ENCODE measurements at regions not wholly inside any gene's neighbourhood (a gene's known extent, or its start where the extent isn't known, plus 50 kb on each side); places are given as distances from the start of the nearest gene placed in this dataset.

- peak; percentile 79 for TF ChIP-seq ZNF10 (tag by site-specific recombination; IDR thresholded peaks at IDR 0.05)
These were observed 86.2 kb upstream of the FRY start (continued) for GRCh38 chr13:31945202-31945961.

- TF ChIP-seq, protein P1, sequence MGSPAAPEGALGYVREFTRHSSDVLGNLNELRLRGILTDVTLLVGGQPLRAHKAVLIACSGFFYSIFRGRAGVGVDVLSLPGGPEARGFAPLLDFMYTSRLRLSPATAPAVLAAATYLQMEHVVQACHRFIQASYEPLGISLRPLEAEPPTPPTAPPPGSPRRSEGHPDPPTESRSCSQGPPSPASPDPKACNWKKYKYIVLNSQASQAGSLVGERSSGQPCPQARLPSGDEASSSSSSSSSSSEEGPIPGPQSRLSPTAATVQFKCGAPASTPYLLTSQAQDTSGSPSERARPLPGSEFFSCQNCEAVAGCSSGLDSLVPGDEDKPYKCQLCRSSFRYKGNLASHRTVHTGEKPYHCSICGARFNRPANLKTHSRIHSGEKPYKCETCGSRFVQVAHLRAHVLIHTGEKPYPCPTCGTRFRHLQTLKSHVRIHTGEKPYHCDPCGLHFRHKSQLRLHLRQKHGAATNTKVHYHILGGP (tag by site-specific recombination; IDR thresholded peaks at IDR 0.05): peak; percentile 68
- no peak for TF ChIP-seq CTCF (tag by site-specific recombination; IDR thresholded peaks at IDR 0.05)
- TF ChIP-seq FEZF1 (tag by site-specific recombination; IDR thresholded peaks at IDR 0.05): peak; percentile 73
- no peak for TF ChIP-seq TRIM28 (IDR thresholded peaks at IDR 0.05; ENCODE audit: borderline replicate concordance, low read length)
- H3K4me3 ChIP-seq (ENCODE audit: low read depth, low read length): peak overlapping the region; percentile 26
- no peaks in the 10 kb centered on the region for H3K36me3 ChIP-seq (ENCODE audit: control insufficient read depth in 2 of 2, insufficient read depth in 1 of 2, low read length in 2 of 2)
- POLR2A ChIA-PET: interaction anchor here (0.7 to 1.3 kb wide), 3 partner anchors 14 to 282 kb away, joined by 3 read pairs; no protein-coding TSS in a partner anchor
- H3K9me3 ChIP-seq (ENCODE audit: control insufficient read depth, insufficient read depth, low read depth, low read length): no peaks in the 10 kb centered on the region
- peaks cover 7% of the 10 kb centered on the region for H3K4me1 ChIP-seq (ENCODE audit: control insufficient read depth, insufficient read depth, low read length)
- H3K27ac ChIP-seq (ENCODE audit: extremely low read depth, low read depth, low read length): no peak overlapping the region
- CTCF ChIA-PET: interaction anchor here (0.7 to 1.5 kb wide), 4 partner anchors 21 to 219 kb away, joined by 3 to 5 read pairs (median 4); no protein-coding TSS in a partner anchor
These were observed 85.3 kb upstream of the FRY start for GRCh38 chr13:31946091-31946770.

DNA sequence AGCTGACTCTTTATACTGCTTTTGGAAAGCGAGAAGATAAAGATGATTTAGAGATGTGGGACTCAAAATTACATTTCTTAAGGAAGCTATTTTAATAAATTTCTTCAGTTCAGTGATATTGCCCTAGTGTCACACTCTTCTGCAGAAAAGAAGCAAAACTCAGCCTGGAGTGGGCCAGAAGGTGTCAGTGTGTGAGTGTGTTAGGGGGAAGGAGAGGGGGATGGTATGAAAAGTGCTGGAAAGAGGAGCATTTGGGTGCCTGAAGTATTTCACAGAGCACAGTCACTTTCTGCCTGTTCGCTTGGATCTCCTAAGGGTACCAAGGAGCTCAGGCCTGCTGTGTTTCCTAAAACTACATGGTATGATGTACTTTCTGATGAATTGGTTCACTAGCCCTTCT, 84.5 kb upstream of the FRY start:
- no peak overlapping the region for H3K27ac ChIP-seq (ENCODE audit: extremely low read depth, low read depth, low read length)
- H3K4me1 ChIP-seq (ENCODE audit: control insufficient read depth, insufficient read depth, low read length): peaks cover 7% of the 10 kb centered on the region
- no peak for TF ChIP-seq ZNF221 (tag by site-specific recombination; IDR thresholded peaks at IDR 0.05; ENCODE audit: borderline replicate concordance)
- TF ChIP-seq ZNF654 (tag by site-specific recombination; IDR thresholded peaks at IDR 0.05; ENCODE audit: low read depth): peak; percentile 33
- TF ChIP-seq CTCF (tag by site-specific recombination; IDR thresholded peaks at IDR 0.05): peak; percentile 44; the same call in 1 of the 2 replicates
- no peaks in the 10 kb centered on the region for H3K9me3 ChIP-seq (ENCODE audit: control insufficient read depth, insufficient read depth, low read depth, low read length)
- no peaks in the 10 kb centered on the region for H3K36me3 ChIP-seq (ENCODE audit: control insufficient read depth in 2 of 2, insufficient read depth in 1 of 2, low read length in 2 of 2)
- POLR2A ChIA-PET: no interaction called here
- CTCF ChIA-PET: interaction anchor here (0.7 to 1.5 kb wide), 6 partner anchors 20 to 229 kb away, joined by 3 to 5 read pairs (median 4); no protein-coding TSS in a partner anchor
- H3K4me3 ChIP-seq (ENCODE audit: low read depth, low read length): no peak overlapping the region

- no peak overlapping the region for H3K4me3 ChIP-seq (ENCODE audit: low read depth, low read length)
- ChIA-PET POLR2A (no interaction called here), CTCF (interaction anchor here (0.7 to 1.2 kb wide), 3 partner anchors 20 to 50 kb away, joined by 3 to 4 read pairs (median 3); no protein-coding TSS in a partner anchor)
- TF ChIP-seq KLF10 (tag by site-specific recombination; IDR thresholded peaks at IDR 0.05) (no peak), ZNF664 (tag by site-specific recombination; IDR thresholded peaks at IDR 0.05) (no peak), MZF1 (tag by site-specific recombination; IDR thresholded peaks at IDR 0.05; ENCODE audit: borderline replicate concordance) (no peak), ZNF133 (tag by site-specific recombination; IDR thresholded peaks at IDR 0.05) (no peak), ZNF146 (tag by site-specific recombination; IDR thresholded peaks at IDR 0.05) (no peak), ZNF785 (tag by site-specific recombination; IDR thresholded peaks at IDR 0.05) (no peak), SP3 (tag by site-specific recombination; IDR thresholded peaks at IDR 0.05) (no peak), GLIS1 (tag by site-specific recombination; IDR thresholded peaks at IDR 0.05) (no peak), ZNF292 (tag by site-specific recombination; IDR thresholded peaks at IDR 0.05; ENCODE audit: borderline replicate concordance, low read depth) (no peak)
- TF ChIP-seq, protein P2, sequence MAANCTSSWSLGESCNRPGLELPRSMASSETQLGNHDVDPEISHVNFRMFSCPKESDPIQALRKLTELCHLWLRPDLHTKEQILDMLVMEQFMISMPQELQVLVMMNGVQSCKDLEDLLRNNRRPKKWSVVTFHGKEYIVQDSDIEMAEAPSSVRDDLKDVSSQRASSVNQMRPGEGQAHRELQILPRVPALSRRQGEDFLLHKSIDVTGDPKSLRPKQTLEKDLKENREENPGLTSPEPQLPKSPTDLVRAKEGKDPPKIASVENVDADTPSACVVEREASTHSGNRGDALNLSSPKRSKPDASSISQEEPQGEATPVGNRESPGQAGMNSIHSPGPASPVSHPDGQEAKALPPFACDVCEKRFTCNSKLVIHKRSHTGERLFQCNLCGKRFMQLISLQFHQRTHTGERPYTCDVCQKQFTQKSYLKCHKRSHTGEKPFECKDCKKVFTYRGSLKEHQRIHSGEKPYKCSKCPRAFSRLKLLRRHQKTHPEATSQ (tag by site-specific recombination; IDR thresholded peaks at IDR 0.05): no peak
- TF ChIP-seq, protein P3, sequence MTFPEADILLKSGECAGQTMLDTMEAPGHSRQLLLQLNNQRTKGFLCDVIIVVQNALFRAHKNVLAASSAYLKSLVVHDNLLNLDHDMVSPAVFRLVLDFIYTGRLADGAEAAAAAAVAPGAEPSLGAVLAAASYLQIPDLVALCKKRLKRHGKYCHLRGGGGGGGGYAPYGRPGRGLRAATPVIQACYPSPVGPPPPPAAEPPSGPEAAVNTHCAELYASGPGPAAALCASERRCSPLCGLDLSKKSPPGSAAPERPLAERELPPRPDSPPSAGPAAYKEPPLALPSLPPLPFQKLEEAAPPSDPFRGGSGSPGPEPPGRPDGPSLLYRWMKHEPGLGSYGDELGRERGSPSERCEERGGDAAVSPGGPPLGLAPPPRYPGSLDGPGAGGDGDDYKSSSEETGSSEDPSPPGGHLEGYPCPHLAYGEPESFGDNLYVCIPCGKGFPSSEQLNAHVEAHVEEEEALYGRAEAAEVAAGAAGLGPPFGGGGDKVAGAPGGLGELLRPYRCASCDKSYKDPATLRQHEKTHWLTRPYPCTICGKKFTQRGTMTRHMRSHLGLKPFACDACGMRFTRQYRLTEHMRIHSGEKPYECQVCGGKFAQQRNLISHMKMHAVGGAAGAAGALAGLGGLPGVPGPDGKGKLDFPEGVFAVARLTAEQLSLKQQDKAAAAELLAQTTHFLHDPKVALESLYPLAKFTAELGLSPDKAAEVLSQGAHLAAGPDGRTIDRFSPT (tag by site-specific recombination; IDR thresholded peaks at IDR 0.05): no peak
These were observed 84.1 kb upstream of the FRY start for GRCh38 chr13:31947506-31947905.

More at GRCh38 chr13:31947506-31947905, 84.1 kb upstream of the FRY start:
- H3K9me3 ChIP-seq (ENCODE audit: control insufficient read depth, insufficient read depth, low read depth, low read length): no peaks in the 10 kb centered on the region
- peaks cover 7% of the 10 kb centered on the region for H3K4me1 ChIP-seq (ENCODE audit: control insufficient read depth, insufficient read depth, low read length)
- H3K36me3 ChIP-seq (ENCODE audit: control insufficient read depth in 2 of 2, insufficient read depth in 1 of 2, low read length in 2 of 2): no peaks in the 10 kb centered on the region
- no peak overlapping the region for H3K27ac ChIP-seq (ENCODE audit: extremely low read depth, low read depth, low read length)
